ENCODE measurements at regions not wholly inside any gene's neighbourhood (a gene's known extent, or its start where the extent isn't known, plus 50 kb on each side); places are given as distances from the start of the nearest gene placed in this dataset.

- H3K4me1 ChIP-seq (ENCODE audit: insufficient read depth, low read length): no peaks in the 10 kb centered on the region
- Mint-ChIP-seq H3K9me3 (no peaks in the 10 kb centered on the region), H3K36me3 (no peaks in the 10 kb centered on the region), H3K4me1 (peaks cover 0 to 2% (median 0%) of the 10 kb centered on the region in 4 donors), H3K4me3 (no peak overlapping the region), H3K27me3 (peaks cover 2 to 7% of the 10 kb centered on the region in 2 donors), H3K27ac (no peak overlapping the region)
- no peaks in the 10 kb centered on the region for H3K27me3 ChIP-seq (ENCODE audit: insufficient read depth, low read length)
- H3K36me3 ChIP-seq (ENCODE audit: insufficient read depth, low read length): no peaks in the 10 kb centered on the region
- no peak overlapping the region for H3K27ac ChIP-seq (ENCODE audit: low read depth, low read length)
- DNase-seq: no peak
- intact Hi-C loops (cut with micrococcal nuclease): no loop called here
- no peaks in the 10 kb centered on the region for H3K9me3 ChIP-seq (ENCODE audit: control insufficient read depth in 1 of 2, low read length in 2 of 2)
- no peak overlapping the region for H3K4me3 ChIP-seq (ENCODE audit: low read length in 2 of 2)
- POLR2A ChIA-PET (ENCODE audit: partially characterized antibody): no interaction called here
- CTCF ChIA-PET (ENCODE audit: partially characterized antibody): no interaction called here
Observed at GRCh38 chr1:10897321-10897980, 101.0 kb upstream of the CASZ1 start.

DNA sequence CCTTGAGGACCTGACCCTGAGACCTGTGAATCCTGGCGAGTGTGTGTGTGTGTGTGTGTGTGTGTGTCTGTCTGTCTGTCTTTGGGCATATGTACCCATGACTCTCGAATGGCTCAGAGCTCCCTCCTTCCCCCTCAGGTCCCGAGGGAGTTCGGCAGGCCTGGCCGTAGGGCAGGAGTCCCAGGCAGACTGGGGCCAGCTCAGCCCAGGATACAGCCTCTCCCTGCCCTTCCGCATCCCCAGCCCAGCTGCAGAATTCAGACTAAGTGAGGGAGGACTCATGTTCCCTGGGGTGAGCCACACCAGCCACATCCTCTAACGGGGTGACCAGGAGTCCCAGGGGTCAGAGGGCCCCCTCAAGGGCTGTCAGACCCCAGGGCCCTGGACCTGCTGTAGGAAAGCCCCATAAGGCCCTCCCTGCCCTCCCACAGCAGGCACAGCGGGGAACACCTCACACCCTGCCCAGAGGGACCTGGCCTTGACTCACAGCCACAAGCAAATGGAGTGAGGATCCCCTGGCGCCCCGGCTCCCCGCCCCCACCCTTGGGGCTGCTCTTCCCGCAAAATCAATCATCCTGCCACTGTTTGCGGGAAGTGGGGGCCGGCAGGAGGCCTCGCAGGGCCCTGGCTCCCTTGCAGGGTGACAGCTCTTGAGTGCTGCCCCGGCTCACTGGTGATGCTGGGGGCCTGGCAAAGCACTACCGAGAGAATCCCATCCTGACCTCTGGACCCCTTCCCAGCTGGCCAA is 101.7 kb upstream of the CASZ1 start:
- POLR2A ChIA-PET (ENCODE audit: partially characterized antibody): no interaction called here
- no peak overlapping the region for H3K4me3 Mint-ChIP-seq
- DNase-seq: no peak
- Histone ChIP-seq H3K4me1 (ENCODE audit: insufficient read depth, low read length) (no peaks in the 10 kb centered on the region), H3K4me3 (ENCODE audit: low read length in 2 of 2) (no peak overlapping the region), H3K36me3 (ENCODE audit: insufficient read depth, low read length) (no peaks in the 10 kb centered on the region), H3K9me3 (ENCODE audit: control insufficient read depth in 1 of 2, low read length in 2 of 2) (no peaks in the 10 kb centered on the region), H3K27ac (ENCODE audit: low read depth, low read length) (no peak overlapping the region), H3K27me3 (ENCODE audit: insufficient read depth, low read length) (no peaks in the 10 kb centered on the region)
- no peaks in the 10 kb centered on the region for H3K36me3 Mint-ChIP-seq
- intact Hi-C loops (cut with micrococcal nuclease): no loop called here
- H3K27me3 Mint-ChIP-seq: peaks cover 1 to 7% of the 10 kb centered on the region in 2 donors
- no peaks in the 10 kb centered on the region for H3K9me3 Mint-ChIP-seq
- CTCF ChIA-PET (ENCODE audit: partially characterized antibody): no interaction called here
- H3K27ac Mint-ChIP-seq: no peak overlapping the region
- peaks cover 0 to 2% (median 0%) of the 10 kb centered on the region in 4 donors for H3K4me1 Mint-ChIP-seq

- no peaks in the 10 kb centered on the region for H3K9me3 ChIP-seq (ENCODE audit: control insufficient read depth in 1 of 2, low read length in 2 of 2)
- H3K36me3 ChIP-seq (ENCODE audit: insufficient read depth, low read length): no peaks in the 10 kb centered on the region
- no peaks in the 10 kb centered on the region for H3K36me3 Mint-ChIP-seq
- ChIA-PET POLR2A (ENCODE audit: partially characterized antibody) (no interaction called here), CTCF (ENCODE audit: partially characterized antibody) (no interaction called here)
- H3K4me3 ChIP-seq (ENCODE audit: low read length in 2 of 2): no peak overlapping the region
- intact Hi-C loops (cut with micrococcal nuclease): no loop called here
- H3K4me1 ChIP-seq (ENCODE audit: insufficient read depth, low read length): peaks cover 7% of the 10 kb centered on the region
- H3K27ac Mint-ChIP-seq: no peak overlapping the region
- no peaks in the 10 kb centered on the region for H3K27me3 ChIP-seq (ENCODE audit: insufficient read depth, low read length)
- DNase-seq: no peak
- H3K27me3 Mint-ChIP-seq: peaks cover 1 to 7% of the 10 kb centered on the region in 2 donors
- no peak overlapping the region for H3K27ac ChIP-seq (ENCODE audit: low read depth, low read length)
- no peaks in the 10 kb centered on the region for H3K9me3 Mint-ChIP-seq
- H3K4me3 Mint-ChIP-seq: no peak overlapping the region
- H3K4me1 Mint-ChIP-seq: peaks cover 0 to 7% (median 4%) of the 10 kb centered on the region in 4 donors
Observed at GRCh38 chr1:10898921-10899320, 102.5 kb upstream of the CASZ1 start.

- Mint-ChIP-seq H3K27ac (no peak overlapping the region), H3K36me3 (no peaks in the 10 kb centered on the region), H3K9me3 (no peaks in the 10 kb centered on the region), H3K4me3 (no peak overlapping the region), H3K27me3 (peaks cover 1 to 7% of the 10 kb centered on the region in 2 donors), H3K4me1 (peaks cover 2 to 15% (median 9%) of the 10 kb centered on the region in 4 donors)
- Histone ChIP-seq H3K9me3 (ENCODE audit: control insufficient read depth in 1 of 2, low read length in 2 of 2) (no peaks in the 10 kb centered on the region), H3K4me1 (ENCODE audit: insufficient read depth, low read length) (peaks cover 14% of the 10 kb centered on the region), H3K4me3 (ENCODE audit: low read length in 2 of 2) (no peak overlapping the region), H3K36me3 (ENCODE audit: insufficient read depth, low read length) (no peaks in the 10 kb centered on the region), H3K27ac (ENCODE audit: low read depth, low read length) (no peak overlapping the region), H3K27me3 (ENCODE audit: insufficient read depth, low read length) (no peaks in the 10 kb centered on the region)
- CTCF ChIA-PET (ENCODE audit: partially characterized antibody): no interaction called here
- POLR2A ChIA-PET (ENCODE audit: partially characterized antibody): no interaction called here
- intact Hi-C loops (cut with micrococcal nuclease): no loop called here
- no peak for DNase-seq
Observed at GRCh38 chr1:10899490-10900250, 103.2 kb upstream of the CASZ1 start.

GRCh38 chr1:10900251-10900651 is 103.8 kb upstream of the CASZ1 start:
- no peak overlapping the region for H3K4me3 Mint-ChIP-seq
- Histone ChIP-seq H3K36me3 (ENCODE audit: insufficient read depth, low read length) (no peaks in the 10 kb centered on the region), H3K27ac (ENCODE audit: low read depth, low read length) (no peak overlapping the region), H3K4me1 (ENCODE audit: insufficient read depth, low read length) (peaks cover 19% of the 10 kb centered on the region), H3K4me3 (ENCODE audit: low read length in 2 of 2) (no peak overlapping the region), H3K27me3 (ENCODE audit: insufficient read depth, low read length) (no peaks in the 10 kb centered on the region), H3K9me3 (ENCODE audit: control insufficient read depth in 1 of 2, low read length in 2 of 2) (no peaks in the 10 kb centered on the region)
- peaks cover 5 to 21% (median 14%) of the 10 kb centered on the region in 4 donors for H3K4me1 Mint-ChIP-seq
- CTCF ChIA-PET (ENCODE audit: partially characterized antibody): no interaction called here
- H3K36me3 Mint-ChIP-seq: no peaks in the 10 kb centered on the region
- peaks cover 1 to 7% of the 10 kb centered on the region in 2 donors for H3K27me3 Mint-ChIP-seq
- DNase-seq: no peak
- no peaks in the 10 kb centered on the region for H3K9me3 Mint-ChIP-seq
- POLR2A ChIA-PET (ENCODE audit: partially characterized antibody): interaction anchor here (0.9 kb wide), 1 partner anchor 9 kb away, joined by 3 read pairs; no protein-coding TSS in a partner anchor
- no peak overlapping the region for H3K27ac Mint-ChIP-seq
- intact Hi-C loops (cut with micrococcal nuclease): no loop called here

DNA sequence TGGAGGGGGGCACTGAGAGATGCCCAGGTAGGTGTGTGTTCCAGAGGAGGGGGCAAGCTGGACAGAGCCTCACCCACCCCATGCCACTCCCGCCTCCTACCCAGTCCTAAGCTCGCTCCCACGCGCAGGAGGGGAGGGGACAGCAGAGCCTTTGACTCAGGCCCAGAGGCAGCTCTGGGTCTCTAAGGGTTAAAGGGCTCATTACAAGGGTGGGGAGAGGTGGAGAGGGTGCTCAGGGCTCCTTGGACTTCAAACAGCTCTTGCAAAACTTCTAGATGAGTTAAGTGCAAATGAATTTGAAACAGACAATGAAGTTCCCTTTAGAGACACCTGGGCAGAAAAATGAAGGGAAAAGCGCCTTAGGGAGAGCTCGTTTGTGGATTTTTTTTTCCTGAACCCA is 104.2 kb upstream of the CASZ1 start:
- H3K36me3 ChIP-seq (ENCODE audit: insufficient read depth, low read length): no peaks in the 10 kb centered on the region
- peaks cover 24% of the 10 kb centered on the region for H3K4me1 ChIP-seq (ENCODE audit: insufficient read depth, low read length)
- Mint-ChIP-seq H3K9me3 (no peaks in the 10 kb centered on the region), H3K36me3 (no peaks in the 10 kb centered on the region), H3K4me1 (peaks cover 5 to 24% (median 14%) of the 10 kb centered on the region in 4 donors), H3K27ac (no peak overlapping the region), H3K4me3 (no peak overlapping the region), H3K27me3 (peaks cover 1 to 7% of the 10 kb centered on the region in 2 donors)
- DNase-seq: no peak
- POLR2A ChIA-PET (ENCODE audit: partially characterized antibody): interaction anchor here (0.9 kb wide), 1 partner anchor 9 kb away, joined by 3 read pairs; no protein-coding TSS in a partner anchor
- no peaks in the 10 kb centered on the region for H3K9me3 ChIP-seq (ENCODE audit: control insufficient read depth in 1 of 2, low read length in 2 of 2)
- intact Hi-C loops (cut with micrococcal nuclease): no loop called here
- no peaks in the 10 kb centered on the region for H3K27me3 ChIP-seq (ENCODE audit: insufficient read depth, low read length)
- no peak overlapping the region for H3K27ac ChIP-seq (ENCODE audit: low read depth, low read length)
- CTCF ChIA-PET (ENCODE audit: partially characterized antibody): no interaction called here
- no peak overlapping the region for H3K4me3 ChIP-seq (ENCODE audit: low read length in 2 of 2)

Measured in CD4-positive, alpha-beta memory T cell (primary cell).